Lung microvascular endothelial cell (primary cell): ENCODE measurements at regions not wholly inside any gene's neighbourhood (a gene's known extent, or its start where the extent isn't known, plus 50 kb on each side); places are given as distances from the start of the nearest gene placed in this dataset.

Source experiments
- DNase-seq, 2 donors: peaks; one replicate each; pipeline versions ENCODE4 v3.0.0 to v3.0.0-alpha.2; 2010; ENCODE audit warnings: low read depth in 2 of 2

DNA sequence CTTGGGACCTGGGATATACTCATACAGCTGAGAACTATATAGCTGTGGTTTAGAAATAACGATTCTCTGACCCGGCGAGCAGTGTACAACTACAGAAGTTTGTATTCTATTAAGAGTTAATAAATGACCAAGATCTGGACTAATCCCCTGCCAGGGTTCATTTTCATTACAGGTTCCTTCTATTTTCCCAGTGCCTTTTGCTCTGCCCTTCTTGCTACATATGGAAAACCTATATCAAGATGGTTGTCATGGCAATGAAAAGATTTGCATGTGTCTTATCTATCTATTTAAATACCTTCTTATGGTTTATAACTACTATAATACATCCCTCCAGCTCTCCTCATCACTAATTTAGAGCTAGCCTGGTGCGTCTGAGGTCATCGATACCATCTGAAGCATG lies 965.2 kb downstream of the BCL11A start:
- DNase-seq: no peak

DNA sequence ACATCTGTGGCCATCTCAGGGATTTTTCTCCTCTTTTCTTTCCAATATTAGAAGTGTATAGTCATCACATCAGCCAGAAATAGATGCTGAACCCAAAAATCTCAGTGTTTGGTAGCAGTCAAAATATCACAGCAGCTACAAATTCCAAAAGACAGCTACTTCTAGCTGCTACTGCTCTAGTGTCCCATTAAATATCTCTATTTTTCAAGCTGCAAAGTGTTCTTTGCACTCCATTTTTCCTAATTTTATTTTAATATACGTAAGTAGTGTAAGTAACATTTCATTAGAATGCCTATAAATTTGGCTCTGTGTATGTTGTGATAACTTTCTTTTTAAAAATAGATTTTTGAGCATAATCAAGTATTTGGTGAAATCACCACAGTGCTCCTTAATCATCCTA lies 967.3 kb downstream of the BCL11A start:
- no peak for DNase-seq

DNA sequence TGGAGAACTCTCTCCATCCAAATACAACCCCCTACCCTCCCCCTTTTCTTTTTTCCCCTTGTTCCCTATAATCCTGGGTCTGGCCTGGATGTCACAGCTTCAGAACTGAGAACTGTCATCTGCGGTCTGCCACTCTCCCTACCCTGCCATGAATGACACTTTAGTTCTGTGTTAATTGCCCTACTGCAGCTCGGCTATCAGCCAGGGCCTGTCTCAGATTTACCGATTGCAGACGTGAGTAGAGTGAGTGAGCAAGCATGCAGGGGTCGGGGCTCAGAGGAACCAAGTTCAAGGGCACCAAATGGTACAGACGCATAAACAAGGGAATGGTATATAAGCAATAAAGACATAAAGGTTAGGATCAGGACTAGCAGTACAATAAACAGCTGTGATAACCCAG lies 967.8 kb downstream of the BCL11A start:
- DNase-seq: no peak

DNA sequence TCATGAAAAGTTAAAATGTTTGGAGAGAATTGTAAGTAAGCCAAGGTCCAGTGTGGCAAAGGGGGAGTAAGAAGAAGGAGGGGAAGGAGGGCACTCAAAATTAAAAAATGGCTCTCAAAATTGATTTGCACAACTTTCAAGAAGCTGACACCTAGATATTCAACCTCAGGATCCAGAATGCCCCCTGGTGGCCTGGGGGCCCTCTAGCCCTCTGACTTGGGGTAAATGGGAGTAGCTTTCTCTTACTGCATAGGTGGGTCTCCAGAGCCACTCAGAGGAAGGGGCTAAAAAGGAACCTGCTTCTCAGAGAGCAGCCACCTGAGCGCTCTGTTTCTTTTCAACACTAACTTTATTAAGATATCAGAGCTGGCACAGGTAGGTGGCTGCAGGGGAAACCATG lies 968.5 kb downstream of the BCL11A start:
- no peak for DNase-seq

DNA sequence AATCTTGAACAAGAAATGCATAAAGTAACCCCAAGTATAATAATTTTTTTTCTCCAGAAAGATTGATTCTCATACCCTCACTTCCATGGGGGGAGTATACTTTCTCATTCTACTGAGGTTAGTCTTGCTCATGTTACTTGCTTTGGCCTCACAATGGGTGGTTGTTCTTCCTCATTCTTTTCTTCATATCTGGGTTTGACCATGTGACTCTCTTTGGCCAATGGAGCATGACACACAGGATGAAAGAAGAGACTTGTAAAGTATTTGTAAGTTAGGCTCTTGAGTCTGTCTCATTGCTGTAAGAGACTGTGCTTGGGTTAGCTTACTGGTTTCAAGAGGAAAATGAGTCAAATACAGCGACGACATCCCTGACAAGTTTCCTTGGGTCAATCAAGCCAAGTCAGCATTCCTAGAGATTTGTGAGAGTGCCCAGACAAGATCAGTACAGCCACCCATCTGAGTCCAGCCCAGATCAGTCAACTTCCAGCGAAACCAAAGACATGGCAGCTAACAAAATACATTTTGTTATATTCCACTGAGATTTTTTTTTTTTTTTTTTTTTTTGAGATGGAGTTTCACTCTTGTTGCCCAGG lies 970.2 kb downstream of the BCL11A start:
- DNase-seq: no peak

DNA sequence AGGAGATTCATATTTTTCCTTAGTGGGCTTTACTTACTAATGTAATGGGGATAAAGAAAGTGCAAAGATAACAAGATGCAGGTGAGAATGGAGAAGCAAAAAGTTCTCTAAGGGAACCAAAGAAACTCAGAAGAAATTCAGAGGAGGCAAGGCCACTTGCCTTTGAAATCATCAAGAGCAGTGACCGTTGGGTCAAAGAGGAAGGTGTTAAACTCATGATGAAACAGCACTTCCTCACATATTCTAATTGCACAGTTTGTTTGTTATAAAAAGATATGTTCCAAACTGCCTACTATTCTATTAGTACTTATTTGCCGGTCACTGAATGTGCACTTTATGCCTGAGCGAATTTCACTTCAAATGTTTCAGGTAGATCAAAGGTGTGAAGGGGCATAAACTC lies 975.1 kb downstream of the BCL11A start:
- DNase-seq: no peak

DNA sequence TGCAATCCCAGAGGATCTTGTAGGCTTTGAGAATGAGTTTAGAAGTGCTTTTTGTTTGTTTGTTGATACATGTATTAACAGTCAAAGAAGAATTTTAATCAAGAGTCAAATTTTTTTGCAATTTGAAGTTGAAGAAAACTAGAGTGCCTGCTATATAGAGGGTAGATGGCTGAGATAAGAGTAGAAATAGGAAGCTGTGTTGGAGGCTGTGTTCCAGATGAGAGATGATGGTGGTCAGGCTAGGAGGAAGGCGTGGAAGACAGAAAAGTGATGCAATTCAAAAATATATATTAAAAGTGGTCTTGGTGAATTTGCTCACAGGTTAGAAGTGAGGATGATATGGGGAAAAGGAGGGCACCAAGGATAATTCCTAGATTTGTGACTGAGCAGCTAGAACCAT lies 978.3 kb downstream of the BCL11A start:
- no peak for DNase-seq

DNA sequence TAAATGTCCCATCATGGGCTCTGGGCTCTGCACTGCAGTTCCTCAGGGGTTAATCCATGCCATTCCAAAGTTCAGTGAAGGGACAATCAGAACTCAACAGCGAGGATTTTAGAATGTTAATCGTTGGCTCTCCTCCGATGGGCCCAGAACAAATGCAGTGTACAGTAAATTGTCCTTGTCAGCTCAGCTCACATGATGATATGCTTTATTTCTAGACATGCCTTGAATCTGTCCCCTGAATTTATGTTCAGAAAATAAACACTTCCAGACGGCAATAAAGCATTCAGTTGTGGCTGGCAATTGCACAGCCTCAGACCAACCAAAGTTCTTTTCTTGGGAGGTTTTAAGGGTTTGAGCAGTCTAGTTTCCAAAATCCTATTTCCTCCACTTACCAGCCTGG lies 981.2 kb downstream of the BCL11A start:
- DNase-seq: no peak

DNA sequence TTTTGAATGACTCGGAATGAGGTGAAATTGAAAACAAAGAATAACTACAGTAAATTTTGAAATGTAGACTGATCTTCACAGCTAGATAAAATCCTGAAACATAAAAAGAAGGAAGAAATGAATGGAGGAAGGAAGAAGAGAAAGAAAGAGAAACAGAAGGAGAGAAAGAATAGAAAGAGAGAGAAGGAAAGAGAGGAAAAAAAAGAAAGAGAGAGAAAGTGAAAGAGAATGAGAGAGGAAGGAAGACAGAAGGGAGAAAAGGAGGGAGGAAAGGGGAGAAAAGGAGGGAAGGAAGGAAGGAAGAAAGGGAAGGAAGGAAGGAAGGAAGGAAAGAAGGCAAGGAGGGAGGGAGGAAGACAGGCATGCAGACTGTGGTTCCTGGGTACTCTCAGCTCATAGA lies 982.6 kb downstream of the BCL11A start:
- DNase-seq: no peak

DNA sequence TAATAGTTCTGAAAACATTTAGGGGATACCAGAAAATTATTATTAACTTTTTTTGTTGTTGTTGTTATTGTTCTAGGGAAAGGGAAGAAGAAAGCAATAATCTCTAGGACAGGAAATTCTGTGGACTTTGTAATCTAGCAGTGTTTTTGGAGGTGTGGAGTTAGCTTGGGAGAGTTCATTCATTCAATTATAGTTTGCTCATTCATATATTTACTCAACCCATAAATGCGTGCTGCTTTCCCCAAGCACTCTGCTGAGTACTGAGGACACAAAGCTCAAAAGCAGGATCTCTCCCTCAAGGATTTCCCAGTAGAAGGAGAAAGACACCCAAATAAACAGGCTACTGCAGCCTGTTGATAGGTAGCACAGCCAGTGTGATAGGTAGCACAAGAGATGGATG lies 984.3 kb downstream of the BCL11A start:
- DNase-seq: no peak

DNA sequence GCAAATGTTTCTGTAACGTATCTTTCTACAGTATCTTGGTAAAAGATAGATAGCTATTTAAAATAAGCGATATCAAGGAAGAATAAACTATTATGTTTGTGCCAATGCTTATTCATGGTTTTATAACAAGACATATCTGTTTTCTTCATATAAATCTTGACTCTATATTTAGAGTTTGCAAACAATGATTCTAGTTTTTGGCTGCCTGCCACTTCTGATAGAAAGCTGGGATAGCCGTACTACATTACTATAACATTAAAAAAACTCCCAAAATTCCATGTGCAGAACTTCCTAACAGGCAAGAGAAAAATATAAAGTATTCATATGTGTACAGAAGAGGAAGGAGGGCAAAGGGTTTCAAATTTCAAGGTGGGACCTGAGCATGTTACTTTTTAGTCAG lies 985.0 kb downstream of the BCL11A start:
- DNase-seq: no peak

DNA sequence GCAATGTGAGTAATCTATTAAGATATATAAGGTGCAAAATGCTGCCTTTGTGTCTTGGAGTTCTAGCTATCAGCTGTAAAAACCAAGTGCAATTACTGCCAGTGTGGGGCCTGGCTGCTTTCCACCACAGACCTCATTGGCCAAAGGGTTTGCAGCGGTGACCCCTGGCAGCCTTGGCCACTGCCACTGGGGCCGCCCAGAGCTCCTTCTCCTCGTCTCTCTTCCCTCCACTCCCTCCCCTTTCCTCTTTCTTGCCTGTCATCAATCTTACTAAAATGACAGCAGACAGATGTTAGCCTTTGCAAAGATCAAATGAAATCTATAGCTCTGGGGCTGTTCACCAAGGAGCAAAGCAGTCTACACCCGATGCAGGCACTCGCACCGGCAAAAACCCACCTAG lies 986.3 kb downstream of the BCL11A start:
- DNase-seq: no peak

DNA sequence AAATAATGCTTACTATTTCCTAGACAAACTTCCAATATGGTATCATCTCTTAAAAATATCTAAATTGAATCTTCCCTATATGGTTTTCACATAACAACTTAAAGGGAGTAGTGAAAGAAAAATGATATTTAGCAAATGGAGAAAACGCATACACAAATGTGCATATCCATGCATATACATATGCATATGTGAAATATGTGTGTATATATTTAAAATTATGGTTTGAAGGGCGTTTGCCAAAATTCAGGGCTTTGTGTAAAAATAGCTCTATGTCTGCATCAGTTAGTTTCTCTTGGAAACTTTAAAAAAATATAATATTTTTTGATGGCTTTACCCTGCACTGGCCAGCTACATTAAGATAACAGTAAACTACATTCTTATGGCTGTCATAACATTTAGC lies 986.7 kb downstream of the BCL11A start:
- DNase-seq: no peak

DNA sequence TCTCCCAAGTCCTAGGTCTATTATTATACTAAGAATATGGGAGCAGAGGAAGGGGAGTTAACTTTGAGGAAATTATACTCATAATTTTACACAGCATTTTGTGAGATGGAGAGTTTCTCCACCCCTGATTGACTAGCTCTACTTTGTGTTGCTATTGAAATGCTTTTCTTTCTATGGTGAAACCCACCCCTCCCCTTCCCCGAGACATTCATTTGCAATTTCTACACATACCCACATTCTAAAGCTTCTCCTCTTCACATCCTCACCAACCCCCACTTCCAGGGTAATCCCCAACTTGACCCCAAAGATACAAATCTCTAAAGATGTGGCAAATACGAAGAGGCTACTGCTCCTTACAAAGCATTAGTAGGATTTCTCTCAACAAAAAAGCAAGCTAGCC lies 992.2 kb downstream of the BCL11A start:
- DNase-seq: no peak

DNA sequence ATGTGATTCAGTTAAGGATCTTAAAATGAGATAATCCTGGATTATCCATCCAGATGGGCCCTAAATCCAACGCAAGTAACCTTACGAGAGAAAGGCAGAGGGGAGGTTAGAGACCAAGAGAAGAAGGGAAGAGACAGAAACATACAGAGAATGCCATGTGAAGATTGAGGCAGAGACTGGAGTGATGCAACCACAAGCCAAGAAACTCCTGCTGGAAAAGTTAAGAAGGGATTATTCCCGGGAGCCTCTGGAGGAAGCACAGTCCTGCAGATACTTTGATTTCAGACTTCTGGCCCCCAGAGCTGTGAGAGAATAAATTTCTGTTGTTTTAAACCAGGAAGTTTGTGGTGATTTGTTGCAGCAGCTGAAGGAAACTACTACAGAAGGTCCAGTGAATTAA lies 992.7 kb downstream of the BCL11A start:
- DNase-seq: no peak

DNA sequence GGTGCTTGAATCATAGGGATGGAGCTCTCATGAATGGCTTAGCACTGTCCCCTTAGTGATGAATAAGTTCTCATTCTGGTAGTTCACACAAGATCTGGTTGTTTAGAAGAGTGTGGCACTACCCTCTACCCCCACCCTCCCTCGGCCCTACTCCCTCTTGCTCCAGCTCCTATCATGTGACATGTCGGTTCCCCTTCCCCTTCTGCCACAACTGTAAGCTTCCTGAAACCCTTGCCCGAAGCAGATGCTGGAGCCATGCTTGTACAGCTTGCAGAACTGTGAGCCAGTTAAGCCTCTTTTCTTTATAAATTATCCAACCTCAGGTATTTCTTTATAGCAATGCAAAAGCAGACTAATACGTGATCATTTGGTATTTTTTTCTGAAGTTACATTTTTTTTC lies 1012.6 kb downstream of the BCL11A start:
- DNase-seq: no peak

DNA sequence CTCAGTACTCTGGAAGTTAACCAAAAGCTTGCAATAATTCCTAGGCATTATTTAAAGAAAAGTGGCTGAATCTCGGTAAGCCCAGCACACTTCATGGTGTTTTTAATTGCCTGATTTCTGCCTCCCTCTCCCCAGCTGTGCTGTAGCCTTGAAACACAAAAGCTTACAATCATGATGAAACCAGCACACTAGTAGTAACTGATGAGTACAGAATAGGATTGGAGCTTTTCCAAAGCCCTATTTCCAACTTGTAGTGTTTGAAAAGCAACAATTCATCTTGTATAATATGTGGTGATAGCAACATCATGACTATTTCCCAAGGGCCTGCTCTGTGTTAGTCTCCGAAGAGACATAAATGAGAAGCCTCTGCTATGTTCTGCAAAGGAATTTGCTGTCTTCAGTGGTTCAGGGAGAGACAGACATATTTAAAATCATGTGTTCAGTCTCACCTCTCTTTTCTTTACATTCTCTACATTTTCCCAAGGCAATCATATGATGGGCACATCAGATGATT lies 1015.0 kb downstream of the BCL11A start:
- no peak for DNase-seq

DNA sequence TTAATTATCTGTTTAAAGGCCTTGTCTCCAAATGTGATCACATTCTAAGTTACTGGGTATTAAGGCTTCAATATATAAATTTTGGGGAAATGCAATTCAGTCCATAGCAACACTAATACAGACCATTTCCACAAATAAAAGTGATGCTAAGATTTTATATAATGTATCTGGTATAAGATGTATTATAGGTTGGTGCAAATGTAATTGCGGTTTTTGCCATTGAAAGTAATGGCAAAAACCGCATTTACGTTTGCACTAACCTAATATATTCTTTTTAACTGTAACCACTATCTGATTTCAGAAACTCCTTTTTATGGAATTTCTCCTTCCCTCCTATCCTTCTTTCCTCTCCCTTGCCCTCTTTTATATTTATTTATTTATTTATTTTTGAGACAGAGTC lies 1020.6 kb downstream of the BCL11A start:
- no peak for DNase-seq

DNA sequence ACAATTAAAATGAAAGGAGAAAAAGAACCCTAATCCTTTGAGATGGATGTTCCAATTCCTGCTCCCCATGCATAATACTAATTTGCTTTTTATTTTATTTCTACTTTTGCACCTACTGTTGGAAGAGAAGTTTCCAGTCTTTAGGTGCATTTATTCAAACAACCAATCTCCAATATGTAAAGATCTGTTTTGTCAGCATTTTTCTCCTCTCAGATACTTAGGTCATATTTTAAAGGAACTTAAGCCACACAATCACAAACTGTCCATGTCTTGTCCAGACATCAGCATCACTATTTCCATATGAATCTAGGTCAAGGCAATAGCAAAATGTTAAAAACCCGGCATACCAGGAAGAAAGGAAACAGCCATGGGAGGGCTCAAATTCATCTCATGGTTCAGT lies 1023.2 kb downstream of the BCL11A start:
- no peak for DNase-seq

DNA sequence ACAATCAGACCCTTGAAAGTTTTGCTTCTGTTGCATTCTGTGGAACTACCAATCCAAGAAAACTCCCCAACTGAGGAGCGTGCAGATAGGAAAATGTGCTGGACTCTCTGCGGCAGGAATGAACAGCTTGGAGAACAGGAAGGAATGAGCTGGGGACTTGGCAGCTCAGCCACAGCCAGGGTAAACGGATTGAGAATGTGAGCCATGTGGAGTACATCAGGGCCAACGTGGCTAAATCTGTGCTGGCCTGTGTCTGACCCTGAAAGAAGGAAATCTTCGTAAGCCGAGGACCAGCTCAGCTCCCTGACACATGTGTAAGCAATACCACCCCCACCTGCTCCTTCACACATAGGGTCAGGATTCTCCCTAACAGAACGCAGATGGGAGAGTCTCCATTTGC lies 1023.7 kb downstream of the BCL11A start:
- DNase-seq: no peak

DNA sequence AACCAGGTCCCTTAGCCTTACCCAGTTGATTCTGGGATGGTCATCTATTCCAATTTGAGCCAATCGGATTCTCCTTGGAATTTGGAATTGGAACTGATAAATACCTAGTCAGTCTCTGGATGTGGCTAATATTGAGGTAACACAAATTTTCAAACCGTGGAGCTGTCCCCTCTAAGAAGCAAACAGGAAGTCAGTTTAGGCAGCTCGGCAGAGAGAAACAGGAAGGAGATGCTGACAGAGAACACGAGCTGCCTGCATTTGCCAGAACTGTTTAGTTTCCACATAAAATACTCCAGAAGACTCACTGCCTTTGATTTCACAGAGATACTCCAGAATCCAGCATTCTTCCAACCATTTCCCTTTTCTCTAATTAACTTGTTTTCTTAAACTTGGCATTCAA lies 1024.9 kb downstream of the BCL11A start:
- DNase-seq: no peak

DNA sequence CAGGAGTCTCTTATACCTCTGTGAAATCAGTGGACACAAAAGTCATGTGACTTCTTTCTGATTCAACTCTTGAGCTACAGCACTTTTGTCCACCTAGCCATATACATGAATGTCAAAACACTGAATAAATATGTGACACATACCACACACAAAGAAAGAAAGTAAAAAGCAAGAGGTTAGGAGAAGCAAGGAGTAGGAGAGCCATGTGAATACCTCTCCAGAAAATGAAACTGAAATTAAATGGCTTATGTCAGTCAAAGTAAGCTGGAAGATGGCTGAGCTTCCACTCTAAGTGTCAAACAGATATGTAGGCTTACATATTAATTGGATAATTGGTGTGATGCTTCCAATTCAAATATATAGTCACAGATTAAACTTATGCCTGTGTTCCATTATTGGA lies 1050.5 kb downstream of the BCL11A start:
- no peak for DNase-seq

DNA sequence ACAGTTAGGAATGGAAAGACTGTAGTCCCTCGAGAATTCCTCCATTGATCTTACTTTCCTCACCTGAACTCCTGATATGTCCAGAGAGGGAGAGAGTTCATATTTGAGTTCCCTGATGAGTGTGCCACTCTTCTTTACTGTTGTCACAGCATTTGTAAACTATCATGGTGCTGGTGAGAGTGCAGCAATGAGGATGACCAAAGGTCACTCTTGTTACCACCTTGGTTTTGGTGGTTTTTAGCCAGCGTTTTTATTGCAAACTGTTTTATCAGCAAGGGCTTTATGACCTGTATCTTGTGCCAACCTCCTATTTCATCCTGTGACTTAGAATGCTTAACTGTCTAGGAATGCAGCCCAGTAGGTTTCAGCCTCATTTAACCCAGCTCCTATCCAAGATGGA lies 1062.5 kb downstream of the BCL11A start:
- DNase-seq: no peak

DNA sequence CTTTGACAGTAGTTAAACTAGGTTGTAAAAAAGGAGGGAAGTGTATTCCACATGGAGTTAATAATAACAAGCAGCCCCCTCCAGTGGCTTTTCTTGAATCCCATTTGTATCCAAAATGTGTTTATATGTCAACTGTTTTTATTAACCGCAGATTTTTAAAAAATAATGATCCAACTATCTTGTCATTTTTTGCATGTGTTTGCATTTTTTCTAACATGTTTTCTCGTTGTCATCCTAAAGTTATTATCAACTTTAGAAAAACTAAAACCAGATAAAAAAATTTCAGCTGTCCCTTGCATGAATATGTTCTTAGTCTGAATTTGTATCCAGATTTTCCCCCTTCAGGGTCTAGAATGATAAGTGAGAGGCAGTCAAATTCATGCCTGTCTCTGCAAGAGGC lies 1063.3 kb downstream of the BCL11A start:
- DNase-seq: no peak
